Lower leg skin (tissue), 3 donors: ENCODE measurements at regions not wholly inside any gene's neighbourhood (a gene's known extent, or its start where the extent isn't known, plus 50 kb on each side); places are given as distances from the start of the nearest gene placed in this dataset.

ENCODE experiments used
- POLR2A ChIP-seq, 2 donors: fragments of 450-650 bp; IDR thresholded peaks; one replicate each; pipeline ENCODE4 v1.6.1; 2016 to 2017; ENCODE audit warnings: antibody characterized with exemption in 2 of 2, mild to moderate bottlenecking in 1 of 2, moderate library complexity in 1 of 2
- TF ChIP-seq, protein P1 (sequence below), 3 donors: fragments of 450-650 bp; IDR thresholded peaks; one replicate each; pipeline ENCODE4 v1.5.1; 2016; ENCODE audit warnings: antibody characterized with exemption in 3 of 3, mild to moderate bottlenecking in 3 of 3, moderate library complexity in 2 of 3

DNA sequence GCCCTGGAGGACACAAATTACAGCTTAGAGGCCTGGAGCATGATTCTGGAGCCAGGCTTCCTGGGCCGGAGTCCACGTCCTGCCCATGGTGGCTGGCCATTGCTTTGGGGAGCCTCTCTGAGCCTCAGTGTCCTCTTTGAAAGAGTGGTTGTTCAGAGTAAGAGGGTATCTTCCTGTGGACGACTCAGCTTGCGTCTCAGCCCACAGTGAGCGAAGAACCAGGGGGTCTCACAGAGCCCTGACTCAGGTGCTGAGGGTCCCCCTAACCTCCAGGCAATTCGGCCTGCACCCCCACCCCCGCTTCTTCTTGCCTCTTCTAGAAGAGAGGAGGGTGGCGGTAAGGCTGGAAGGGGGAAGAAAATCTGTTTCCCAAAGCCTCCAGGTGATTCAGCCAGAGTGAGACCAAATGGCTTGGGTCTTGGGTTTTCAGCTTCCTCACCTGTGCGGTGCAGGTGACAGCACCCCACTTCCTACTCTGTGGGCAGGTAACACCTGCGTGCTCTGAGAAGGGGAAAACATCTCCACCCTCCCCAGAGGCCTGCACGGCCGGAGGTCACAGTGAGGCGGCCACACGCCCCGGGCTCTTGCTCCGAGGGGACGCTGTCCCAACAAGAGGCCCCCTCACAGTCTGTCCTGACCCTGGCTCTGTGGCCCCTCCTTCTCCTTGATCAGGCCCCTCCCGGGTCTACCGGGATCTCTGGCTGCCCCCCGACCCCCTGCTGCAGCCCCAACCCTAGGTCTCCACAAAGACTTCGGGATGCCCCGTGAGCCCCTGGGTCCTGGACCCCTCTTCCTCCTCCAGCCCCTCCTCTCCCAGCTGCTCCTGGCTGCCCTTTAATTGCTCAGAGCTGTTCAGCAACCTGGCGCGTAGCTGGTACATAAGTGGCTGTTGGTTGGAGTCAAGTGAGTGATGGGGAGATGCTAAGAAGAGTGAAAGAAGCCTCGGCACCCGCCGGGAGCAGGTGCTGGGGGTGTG, 119.2 kb downstream of the METRNL start:
- no peak for TF ChIP-seq POLR2A (IDR thresholded peaks at IDR 0.05)
- TF ChIP-seq, protein P1, sequence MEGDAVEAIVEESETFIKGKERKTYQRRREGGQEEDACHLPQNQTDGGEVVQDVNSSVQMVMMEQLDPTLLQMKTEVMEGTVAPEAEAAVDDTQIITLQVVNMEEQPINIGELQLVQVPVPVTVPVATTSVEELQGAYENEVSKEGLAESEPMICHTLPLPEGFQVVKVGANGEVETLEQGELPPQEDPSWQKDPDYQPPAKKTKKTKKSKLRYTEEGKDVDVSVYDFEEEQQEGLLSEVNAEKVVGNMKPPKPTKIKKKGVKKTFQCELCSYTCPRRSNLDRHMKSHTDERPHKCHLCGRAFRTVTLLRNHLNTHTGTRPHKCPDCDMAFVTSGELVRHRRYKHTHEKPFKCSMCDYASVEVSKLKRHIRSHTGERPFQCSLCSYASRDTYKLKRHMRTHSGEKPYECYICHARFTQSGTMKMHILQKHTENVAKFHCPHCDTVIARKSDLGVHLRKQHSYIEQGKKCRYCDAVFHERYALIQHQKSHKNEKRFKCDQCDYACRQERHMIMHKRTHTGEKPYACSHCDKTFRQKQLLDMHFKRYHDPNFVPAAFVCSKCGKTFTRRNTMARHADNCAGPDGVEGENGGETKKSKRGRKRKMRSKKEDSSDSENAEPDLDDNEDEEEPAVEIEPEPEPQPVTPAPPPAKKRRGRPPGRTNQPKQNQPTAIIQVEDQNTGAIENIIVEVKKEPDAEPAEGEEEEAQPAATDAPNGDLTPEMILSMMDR (IDR thresholded peaks at IDR 0.05) = no peak
